ENCODE measurements at regions not wholly inside any gene's neighbourhood (a gene's known extent, or its start where the extent isn't known, plus 50 kb on each side); places are given as distances from the start of the nearest gene placed in this dataset.

GRCh38 chr9:96159596-96159995 is 142.4 kb downstream of the HSD17B3 start:
- H3F3A ChIP-seq (ENCODE audit: insufficient read depth, low read length), result no peaks in the 10 kb centered on the region
- H3K9me2 ChIP-seq (ENCODE audit: low read depth, low read length), result no peaks in the 10 kb centered on the region
- no peaks in the 10 kb centered on the region for H4K20me1 ChIP-seq (ENCODE audit: insufficient read depth, low read length)
- no peaks in the 10 kb centered on the region for H3K79me2 ChIP-seq (ENCODE audit: insufficient read depth, low read length)
- no peaks in the 10 kb centered on the region for H3K4me1 ChIP-seq (ENCODE audit: insufficient read depth, low read length, severe bottlenecking)
- no peak overlapping the region for H3K27ac ChIP-seq (ENCODE audit: low read depth, low read length, poor library complexity, severe bottlenecking)
- H3K4me3 ChIP-seq (ENCODE audit: low read depth, low read length, poor library complexity, severe bottlenecking), result no peak overlapping the region
- no peak overlapping the region for H3K4me2 ChIP-seq (ENCODE audit: low read length)
- no peaks in the 10 kb centered on the region for H3K36me3 ChIP-seq (ENCODE audit: insufficient read depth, low read length)
- no peak overlapping the region for H3K9ac ChIP-seq (ENCODE audit: low read length)
- TF ChIP-seq, protein P1, sequence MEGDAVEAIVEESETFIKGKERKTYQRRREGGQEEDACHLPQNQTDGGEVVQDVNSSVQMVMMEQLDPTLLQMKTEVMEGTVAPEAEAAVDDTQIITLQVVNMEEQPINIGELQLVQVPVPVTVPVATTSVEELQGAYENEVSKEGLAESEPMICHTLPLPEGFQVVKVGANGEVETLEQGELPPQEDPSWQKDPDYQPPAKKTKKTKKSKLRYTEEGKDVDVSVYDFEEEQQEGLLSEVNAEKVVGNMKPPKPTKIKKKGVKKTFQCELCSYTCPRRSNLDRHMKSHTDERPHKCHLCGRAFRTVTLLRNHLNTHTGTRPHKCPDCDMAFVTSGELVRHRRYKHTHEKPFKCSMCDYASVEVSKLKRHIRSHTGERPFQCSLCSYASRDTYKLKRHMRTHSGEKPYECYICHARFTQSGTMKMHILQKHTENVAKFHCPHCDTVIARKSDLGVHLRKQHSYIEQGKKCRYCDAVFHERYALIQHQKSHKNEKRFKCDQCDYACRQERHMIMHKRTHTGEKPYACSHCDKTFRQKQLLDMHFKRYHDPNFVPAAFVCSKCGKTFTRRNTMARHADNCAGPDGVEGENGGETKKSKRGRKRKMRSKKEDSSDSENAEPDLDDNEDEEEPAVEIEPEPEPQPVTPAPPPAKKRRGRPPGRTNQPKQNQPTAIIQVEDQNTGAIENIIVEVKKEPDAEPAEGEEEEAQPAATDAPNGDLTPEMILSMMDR (IDR thresholded peaks at IDR 0.05; ENCODE audit: low read length), result no peak
- no peak overlapping the region for H2AFZ ChIP-seq (ENCODE audit: low read length)
- no peaks in the 10 kb centered on the region for H3K27me3 ChIP-seq (ENCODE audit: insufficient read depth, low read length)
- no peaks in the 10 kb centered on the region for H3K9me3 ChIP-seq (ENCODE audit: low read length)

DNA sequence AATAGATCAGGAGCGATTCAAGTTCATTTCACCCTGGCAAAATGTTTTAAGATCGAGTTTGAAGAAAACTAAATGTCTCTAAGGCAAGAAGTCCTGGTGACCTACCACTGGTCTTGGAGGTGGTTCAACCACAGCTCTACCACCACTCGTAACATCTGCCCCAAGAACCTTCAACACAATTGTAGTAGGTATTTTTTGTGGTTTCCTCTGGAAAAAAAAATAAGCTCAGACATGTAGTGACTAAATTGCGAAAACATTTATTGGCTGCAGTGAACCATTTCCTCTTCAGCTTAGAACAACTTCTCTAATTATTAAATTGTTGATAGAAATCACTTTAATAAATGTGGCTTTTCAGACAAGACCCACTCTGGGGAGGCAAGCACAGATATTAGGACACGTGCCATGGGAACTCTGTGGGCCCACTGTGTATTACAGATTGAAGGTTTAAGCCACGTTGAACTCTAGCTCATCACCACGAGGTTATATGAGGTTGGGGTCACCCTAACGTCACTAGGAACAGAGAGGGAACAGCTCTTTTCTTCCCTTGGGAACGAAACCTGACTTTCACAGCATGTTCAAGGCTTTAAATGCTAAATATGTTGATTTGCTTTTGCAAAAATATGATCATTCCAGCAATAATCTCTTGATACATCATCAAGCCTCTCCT is 142.9 kb downstream of the HSD17B3 start:
- Histone ChIP-seq H3K4me2 (ENCODE audit: low read length) (no peak overlapping the region), H3K4me3 (ENCODE audit: low read depth, low read length, poor library complexity, severe bottlenecking) (no peak overlapping the region), H3K4me1 (ENCODE audit: insufficient read depth, low read length, severe bottlenecking) (no peaks in the 10 kb centered on the region), H3K9ac (ENCODE audit: low read length) (no peak overlapping the region), H4K20me1 (ENCODE audit: insufficient read depth, low read length) (no peaks in the 10 kb centered on the region), H3K36me3 (ENCODE audit: insufficient read depth, low read length) (no peaks in the 10 kb centered on the region), H2AFZ (ENCODE audit: low read length) (no peak overlapping the region), H3K9me2 (ENCODE audit: low read depth, low read length) (no peaks in the 10 kb centered on the region), H3K9me3 (ENCODE audit: low read length) (no peaks in the 10 kb centered on the region), H3F3A (ENCODE audit: insufficient read depth, low read length) (no peaks in the 10 kb centered on the region), H3K79me2 (ENCODE audit: insufficient read depth, low read length) (no peaks in the 10 kb centered on the region), H3K27ac (ENCODE audit: low read depth, low read length, poor library complexity, severe bottlenecking) (no peak overlapping the region), H3K27me3 (ENCODE audit: insufficient read depth, low read length) (no peaks in the 10 kb centered on the region)
- no peak for TF ChIP-seq EZH2 (IDR thresholded peaks at IDR 0.05; ENCODE audit: borderline replicate concordance, low read length)
- TF ChIP-seq, protein P1 (IDR thresholded peaks at IDR 0.05; ENCODE audit: low read length), result no peak

GRCh38 chr9:96158147-96158546 is 143.8 kb downstream of the HSD17B3 start:
- Histone ChIP-seq H3K4me1 (ENCODE audit: insufficient read depth, low read length, severe bottlenecking) (no peaks in the 10 kb centered on the region), H3K79me2 (ENCODE audit: insufficient read depth, low read length) (no peaks in the 10 kb centered on the region), H3K27ac (ENCODE audit: low read depth, low read length, poor library complexity, severe bottlenecking) (no peak overlapping the region), H3K9me2 (ENCODE audit: low read depth, low read length) (no peaks in the 10 kb centered on the region), H3K36me3 (ENCODE audit: insufficient read depth, low read length) (no peaks in the 10 kb centered on the region), H4K20me1 (ENCODE audit: insufficient read depth, low read length) (no peaks in the 10 kb centered on the region), H3F3A (ENCODE audit: insufficient read depth, low read length) (no peaks in the 10 kb centered on the region), H3K4me3 (ENCODE audit: low read depth, low read length, poor library complexity, severe bottlenecking) (no peak overlapping the region), H3K9ac (ENCODE audit: low read length) (no peak overlapping the region), H3K27me3 (ENCODE audit: insufficient read depth, low read length) (no peaks in the 10 kb centered on the region), H3K4me2 (ENCODE audit: low read length) (no peak overlapping the region), H2AFZ (ENCODE audit: low read length) (no peak overlapping the region), H3K9me3 (ENCODE audit: low read length) (no peaks in the 10 kb centered on the region)
- TF ChIP-seq EZH2 (IDR thresholded peaks at IDR 0.05; ENCODE audit: borderline replicate concordance, low read length), result no peak
- TF ChIP-seq, protein P1 (IDR thresholded peaks at IDR 0.05; ENCODE audit: low read length), result no peak
